ENCODE measurements at regions not wholly inside any gene's neighbourhood (a gene's known extent, or its start where the extent isn't known, plus 50 kb on each side); places are given as distances from the start of the nearest gene placed in this dataset.

DNA sequence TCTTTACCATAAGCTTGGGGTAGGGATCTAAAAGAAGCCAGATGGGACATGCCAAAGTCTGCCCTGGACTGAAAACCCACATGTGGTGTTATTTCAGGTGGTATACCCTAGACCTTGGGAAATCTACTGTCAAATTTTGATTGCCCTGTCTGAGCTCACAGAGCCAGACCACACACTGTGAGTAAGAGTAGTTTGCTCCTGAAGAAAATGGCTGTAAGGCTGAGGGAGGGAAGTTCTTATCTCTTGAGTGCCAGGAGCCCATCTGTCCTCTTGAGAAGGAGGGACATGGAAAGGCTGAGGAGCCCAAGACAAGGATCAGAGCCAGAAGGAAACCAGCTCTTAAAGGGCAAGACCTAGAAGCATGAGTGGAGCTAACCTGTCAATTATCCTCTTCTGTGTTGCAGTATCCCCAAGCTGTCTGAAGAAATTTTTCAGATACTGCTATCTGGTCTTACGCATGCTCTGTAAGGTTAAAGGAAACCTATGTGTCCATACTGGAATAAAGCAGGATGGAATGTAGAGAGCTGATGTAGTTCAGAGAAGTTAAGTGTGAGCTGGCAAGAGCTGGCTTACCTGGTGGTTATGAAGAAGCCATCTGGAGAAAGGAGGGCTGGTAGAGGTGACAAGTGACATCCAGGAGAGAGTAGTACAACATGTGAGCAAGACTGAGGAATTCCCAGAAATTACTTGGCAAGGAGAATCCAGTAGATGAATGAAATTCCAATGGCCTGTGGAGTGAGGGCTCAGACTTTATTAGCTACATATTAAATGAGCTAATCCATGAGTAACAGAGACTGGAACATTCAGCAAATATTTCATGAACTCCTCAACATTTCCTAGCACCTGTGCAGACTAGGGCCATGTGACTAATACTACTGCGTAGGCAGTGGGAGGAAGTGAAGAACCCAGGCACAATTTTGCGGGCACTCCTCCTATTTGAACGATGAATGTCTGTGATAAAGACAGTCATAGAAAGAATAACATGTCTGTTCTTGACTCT, 389.1 kb upstream of the KIF2A start:
- DNase-seq: no peak

DNA sequence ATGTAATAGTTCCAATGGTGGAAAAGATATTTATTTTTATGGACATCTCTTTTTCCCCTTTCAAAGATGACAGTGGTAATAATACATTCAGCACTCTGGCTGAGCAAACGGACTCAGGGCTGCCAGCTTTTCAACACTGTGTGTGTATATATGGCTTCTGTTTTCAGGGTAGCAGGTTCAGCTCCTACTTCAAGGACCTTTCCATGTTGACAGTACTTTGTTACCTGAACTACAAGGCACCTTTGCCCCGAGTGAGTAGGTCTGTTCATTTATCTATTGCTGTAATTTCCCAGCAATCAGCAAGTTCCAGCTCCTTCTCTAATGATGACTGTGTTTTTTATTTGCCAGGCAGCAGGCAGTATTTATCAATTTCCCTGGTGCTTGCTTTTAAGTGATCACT, 387.4 kb upstream of the KIF2A start:
- DNase-seq: no peak

DNA sequence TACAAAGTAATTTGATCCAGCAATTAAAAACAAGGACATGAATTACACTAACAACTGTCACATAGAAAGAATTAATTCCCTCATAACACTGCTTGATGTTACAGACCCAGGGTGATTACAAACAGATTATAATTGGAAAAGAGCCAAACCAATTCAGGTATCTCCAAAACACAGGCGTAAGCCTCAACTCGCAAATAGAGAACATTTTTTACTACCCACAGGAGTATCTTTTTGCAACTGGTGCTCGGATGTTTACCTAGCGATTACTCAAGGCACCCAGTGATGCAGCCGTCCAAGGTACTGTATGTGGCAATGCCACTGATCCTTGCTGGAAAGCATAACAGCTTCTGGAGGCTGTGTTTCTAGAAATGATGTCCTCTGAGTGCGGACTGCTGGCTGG, 386.1 kb upstream of the KIF2A start:
- no peak for DNase-seq

DNA sequence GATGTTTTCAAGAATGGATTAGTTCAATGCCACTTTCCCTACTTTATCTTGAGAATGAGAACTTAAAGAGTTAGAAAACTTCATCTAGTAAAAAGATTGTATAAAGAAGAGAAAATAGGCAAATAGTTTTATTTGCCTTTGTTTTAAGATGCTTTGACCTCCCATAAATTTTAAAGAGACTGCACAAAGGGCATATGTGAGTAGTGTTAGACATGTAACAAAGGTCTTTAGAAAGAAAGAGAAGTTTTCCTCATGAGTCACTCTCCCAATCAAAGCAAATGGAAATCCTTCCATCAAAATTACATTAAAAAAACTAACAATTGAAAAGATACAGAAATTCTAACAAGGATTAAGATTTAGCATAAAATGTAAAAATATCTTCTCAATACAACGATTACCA, 381.8 kb upstream of the KIF2A start:
- no peak for DNase-seq

DNA sequence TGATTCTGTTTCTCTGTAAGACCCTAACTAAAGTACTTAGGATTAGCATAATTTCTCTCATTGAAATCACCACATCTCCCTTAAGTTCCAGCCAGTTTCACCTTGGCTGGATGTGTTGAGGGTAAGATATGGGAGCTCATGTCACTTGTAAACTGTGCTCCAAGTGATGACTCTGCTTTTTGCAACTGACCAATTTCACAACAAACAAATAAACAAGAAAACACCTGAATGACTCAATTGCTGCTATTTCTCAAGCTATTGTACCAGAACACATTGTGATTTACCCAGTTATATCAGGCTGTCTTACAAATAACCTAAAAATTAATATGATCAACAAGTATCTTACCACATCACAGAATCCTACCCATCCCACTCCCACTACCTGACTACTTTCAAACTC, 379.1 kb upstream of the KIF2A start:
- DNase-seq: no peak

DNA sequence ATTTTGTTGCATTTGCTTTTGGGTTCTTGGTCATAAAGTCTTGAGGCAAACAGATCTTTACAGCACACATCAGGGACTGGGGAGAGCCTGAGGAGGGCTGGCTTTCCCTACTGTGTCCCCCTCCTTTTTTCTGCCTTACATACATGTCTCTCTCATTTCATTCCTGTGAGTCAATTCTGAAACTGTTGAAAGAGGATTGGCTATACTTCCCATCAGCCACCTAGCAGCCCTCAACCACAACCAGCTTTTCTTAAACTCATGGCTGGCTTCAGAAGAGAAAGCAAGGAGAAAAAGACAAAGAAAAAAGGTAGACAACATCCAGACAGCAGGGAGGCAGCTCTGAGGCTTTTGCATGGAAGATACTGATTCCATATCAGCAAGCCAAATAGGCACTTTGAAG, 374.8 kb upstream of the KIF2A start:
- no peak for DNase-seq

DNA sequence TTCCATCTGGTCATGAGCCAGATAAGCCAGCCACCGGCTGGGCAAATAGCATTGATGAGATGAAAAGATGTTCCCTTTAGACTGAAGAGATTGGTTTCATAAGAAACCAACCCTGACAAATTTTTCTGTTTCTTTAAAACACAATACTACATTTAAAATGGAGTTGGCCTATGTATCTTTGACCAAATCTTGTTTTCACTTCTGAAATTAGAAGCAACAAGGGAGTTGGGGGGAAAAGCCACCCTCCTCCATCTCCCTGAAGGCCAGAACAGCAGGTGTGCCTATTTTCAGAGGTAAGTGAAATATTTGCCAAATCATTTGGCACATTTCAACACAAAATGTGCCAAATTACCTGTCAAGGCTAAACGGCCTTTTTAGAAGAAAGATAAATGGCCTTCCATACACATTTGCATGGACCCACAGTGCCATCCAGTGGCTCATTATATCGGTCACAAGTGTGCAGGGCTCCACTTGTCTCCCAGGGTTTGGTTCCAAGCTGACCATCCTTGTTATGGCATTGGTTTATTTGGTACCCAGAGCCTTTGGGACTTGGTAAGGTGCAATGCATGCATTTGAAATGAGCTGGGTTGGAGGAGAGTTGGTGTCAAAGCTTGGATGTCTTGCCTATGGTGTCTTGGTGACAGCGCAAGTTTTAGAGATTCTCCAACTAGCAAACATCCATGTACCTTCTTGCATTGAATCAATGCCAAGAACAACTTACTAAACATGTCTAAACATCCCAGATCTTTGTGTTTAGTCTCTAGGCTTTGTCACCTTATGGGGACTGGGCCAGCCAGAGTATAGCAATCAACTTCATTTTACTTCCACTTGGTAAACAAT, 372.0 kb upstream of the KIF2A start:
- DNase-seq: peak; percentile 34 to 37

DNA sequence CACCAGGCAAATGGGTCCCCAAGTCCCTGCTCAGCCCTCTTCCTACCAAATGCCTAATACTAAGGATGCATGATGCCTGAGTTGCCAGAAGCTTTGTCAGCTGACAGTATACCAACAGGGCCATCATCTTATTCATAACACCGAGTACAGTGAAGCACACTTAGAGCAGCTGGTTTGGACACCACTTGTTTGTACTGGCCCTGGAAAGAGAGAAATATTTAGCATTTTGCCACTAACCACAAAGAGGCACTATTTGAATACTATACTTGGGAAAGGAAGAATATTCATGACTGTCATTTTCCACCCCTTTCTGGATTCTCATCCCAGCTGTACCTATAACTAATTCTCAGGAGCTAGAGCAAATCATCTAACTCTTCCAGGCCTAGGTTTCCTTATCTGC, 364.4 kb upstream of the KIF2A start:
- no peak for DNase-seq

DNA sequence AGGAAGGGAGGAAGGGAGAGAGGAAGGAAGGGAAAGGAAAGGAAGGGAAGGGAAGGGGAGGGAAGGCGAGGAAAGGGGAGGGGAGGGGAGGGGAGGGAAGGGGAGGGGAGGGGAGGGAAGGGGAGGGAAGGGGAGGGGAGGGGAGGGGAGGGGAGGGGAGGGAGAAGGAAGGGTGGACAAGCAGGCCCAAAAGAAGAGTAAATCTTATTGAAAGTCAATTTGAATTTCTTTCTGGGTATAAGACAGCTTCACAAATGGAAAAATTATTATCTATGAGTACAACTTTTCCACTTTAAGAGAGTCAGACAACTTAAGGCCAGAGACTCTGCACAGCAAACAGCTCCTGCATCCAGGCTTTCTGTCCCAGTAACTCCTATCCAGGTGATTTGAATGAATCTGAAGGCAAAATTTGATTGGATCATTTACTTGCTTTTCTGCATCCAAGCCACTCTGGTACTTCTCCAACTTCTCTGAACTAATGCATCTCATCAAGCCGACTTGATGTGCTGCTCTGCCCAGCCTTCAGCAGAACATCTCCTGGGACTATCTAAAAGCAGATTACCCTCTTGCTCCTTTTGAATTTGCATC, 363.4 kb upstream of the KIF2A start:
- DNase-seq: no peak

DNA sequence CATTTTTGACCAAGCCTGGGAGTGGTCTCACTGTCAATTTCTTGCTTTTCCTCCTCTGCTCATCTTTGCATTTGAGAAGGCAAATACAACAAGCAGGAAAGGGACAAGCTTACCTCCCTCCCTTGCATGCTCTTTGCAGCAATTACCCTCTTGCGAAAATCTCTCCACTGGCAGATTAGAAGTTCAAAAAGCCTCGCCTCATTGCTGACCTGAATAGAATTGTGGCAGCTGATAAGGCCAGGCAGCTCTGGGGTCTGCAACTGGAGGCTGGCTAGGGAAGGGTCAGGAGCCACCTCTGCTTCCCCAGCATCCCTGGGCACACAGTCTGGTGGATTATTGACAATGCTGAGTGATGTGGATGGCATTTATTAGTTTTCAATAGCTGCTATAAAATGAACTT, 362.3 kb upstream of the KIF2A start:
- DNase-seq: no peak

DNA sequence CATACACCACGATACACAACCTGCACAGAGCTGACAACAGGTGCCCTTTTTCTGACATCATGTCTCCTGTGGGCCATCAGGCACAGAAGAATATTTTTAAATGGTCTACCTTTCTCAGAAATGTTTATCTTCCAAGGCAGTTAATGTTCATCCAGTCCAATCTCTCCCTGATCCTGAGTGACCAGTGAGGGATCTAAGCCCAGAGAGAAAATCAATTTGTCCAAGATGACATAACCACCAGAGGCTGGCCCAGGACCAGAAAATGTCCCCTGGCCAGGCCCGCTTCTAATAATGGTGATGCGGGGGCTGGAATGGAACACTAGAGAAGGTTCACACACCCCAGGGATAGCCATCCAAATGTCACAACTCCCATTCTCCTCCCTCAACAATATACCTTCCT, 357.9 kb upstream of the KIF2A start:
- no peak for DNase-seq

DNA sequence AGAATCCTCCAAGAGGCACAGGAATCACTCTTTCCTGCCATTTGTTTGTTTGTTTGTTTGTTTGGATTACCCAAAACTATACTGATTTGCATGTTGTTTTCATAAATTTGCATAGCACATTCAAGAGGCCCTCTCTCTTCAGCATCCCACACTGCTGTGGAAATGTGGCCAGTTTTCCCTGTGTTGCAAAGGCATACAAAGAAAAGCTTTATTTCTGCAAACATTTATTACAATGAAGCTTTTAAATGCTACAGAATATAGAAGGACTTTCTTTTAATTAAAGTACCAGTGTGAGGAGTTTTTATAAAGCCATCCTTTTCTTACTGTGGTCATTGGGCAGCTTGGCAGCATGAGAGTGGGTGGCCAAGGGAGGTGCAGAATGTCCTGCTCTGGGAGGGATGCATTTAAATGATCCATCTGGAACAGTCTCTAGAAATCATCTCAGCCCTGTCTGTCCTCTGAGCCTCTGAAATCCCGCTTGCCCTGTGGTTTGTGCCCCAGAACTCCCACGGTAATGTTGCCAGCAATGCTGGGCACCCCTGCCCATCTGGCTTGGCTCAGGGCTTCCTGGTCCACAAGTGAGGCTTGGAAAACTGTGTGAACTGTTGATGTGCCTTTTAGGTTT, 356.8 kb upstream of the KIF2A start:
- DNase-seq: peak; percentile 54 to 73

DNA sequence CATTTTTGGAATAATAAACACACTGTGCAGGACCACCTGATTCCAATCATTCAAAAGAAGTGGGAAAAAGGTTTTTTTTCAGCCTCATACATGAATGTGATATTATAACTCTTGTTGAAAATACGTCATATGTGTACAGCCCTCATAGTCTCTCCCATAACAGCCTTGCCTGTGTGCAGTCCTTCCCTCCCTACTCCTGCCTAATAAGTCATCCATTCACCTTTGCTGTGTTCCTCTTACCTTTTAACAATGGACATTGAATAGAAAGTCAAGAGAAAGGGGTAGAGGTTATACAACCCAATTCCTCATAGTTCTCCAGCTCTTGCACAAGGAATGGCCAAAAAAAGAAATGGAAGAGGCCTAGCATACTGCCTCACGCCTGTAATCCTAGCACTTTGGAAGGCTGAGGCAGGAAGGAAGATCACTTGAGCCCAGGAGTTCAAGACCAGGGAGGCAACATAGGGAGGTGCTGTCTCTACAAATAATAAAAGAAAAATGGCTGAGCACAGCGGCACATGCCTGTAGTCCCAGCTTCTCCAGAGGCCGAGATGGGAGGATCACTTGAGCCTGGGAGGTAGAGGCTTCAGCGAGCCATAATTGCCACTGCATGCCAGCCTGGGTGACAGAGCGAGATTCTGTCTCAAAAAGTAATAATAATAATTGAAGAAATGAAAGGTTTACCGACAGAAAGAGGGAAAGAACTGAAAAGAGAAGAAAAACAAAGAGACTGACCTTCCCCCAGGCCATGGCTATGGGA, 356.1 kb upstream of the KIF2A start:
- no peak for DNase-seq

DNA sequence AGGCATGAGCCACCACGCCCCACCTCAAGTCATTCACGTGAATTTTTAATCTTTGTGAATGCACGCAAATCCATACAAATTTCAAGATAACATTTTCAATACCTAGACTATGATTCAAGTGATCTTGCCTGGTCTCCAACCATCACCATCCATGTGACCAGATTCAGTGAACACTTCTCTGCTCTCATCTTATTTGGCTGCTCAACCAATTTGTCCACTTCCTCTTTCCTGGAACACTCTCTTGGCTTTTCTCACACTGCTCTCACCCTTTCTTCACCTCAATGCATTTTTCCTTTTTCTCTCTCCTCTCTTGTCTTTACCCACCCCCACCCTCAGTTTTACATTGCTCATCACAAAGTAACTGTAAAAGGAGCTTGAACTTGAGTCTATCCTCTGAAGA, 354.7 kb upstream of the KIF2A start:
- DNase-seq: no peak

DNA sequence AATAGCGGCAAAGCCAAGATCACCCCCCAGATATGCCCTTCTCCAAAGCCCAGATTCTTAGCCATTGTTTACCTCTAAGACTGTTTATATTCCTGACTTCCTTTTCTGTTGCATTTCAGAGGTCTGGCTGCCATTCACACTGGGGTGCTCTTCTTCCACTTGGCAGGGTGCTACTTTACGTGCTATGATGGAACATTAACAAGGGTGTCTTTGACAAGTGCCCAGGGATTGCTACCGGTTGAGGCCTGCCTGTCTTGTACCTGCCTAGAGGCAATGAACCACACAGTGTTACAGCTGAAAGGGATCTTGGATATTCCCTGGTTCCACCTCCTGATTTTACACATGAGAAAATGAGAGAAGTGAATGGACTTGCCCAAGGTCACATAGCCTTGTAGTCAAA, 352.1 kb upstream of the KIF2A start:
- DNase-seq: no peak

DNA sequence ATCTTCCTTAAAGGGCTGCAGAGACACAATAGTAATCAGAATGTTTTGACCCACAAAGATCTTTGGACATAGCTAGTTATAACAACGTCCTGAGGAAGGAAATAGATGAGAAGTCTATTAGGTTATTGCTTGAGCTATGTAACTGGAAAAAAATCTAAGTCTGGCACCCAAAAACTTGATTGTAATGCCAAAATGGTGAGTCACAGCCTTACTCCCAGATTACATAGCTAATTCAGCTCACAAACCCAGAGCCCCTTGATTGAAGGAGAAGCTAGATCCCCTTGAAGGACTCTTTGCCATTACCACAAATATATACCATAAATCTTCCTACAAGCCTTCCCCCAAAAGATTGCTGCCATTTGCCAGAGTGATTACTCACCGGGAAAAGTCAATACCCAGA, 341.8 kb upstream of the KIF2A start:
- DNase-seq: no peak

DNA sequence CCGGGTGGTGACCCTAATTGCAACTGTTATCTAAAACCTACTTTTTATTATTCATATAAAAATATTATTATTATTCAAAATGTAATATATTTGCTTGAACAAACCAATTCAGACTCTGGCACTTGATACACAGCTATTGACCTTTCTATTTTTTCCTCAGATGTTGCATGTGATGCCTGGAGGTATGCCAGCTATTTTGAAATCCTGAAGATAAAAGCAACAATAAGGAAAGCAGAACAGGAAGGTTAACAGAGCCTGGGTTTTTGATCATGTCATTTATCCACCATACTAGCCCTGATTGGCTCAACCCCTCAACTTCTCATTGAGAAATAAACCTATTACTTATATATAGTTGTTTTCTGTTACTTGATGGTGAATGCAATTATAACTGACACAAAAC, 340.9 kb upstream of the KIF2A start:
- no peak for DNase-seq

DNA sequence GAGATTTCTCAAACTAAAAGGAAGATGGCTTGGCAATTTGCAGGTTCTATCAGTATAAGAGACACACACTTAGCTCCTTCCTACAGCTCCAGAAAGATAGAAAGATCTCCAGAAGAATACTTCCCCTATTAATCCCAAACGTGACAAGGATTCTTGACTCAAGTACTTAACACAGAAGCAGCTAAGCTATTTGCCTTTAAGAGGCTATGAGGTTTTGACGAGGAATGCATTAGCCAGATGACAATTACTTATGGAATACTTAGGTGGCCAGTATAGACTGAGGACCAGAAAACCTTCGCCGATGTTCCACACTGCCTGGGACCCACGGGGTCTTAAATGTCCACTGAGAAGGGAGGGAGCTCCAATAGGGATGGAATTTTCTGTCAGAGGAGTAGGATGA, 340.5 kb upstream of the KIF2A start:
- no peak for DNase-seq

DNA sequence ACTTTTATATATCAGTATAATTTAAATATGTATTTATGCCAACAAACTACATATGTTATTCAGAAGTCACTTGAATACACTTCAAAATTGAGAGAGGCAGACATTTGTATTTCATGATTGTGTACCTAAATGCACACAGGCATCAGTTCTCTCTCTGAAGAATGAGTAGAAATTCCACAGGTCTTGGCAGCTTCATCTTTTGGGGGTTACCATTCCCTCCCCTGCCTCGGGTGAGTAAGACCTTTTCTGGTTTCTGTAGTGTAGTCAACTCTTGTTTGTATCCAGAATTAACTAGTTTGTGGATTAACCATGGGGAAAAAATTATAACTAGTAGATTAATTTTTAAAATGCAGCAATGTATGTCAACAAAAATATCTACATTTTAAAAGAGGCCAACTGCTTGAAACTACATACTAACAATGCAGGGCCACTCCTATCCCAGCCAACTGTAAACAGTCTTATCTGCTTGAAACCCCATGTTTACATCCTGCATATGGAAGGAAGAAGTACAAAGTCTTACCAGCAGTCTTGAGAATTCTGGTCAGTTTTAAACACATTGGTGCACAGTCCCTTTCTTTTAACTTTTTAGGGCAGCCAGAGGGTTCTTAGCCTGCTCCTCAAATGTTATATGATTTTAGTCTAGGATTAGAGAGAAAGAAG, 339.6 kb upstream of the KIF2A start:
- DNase-seq: no peak

DNA sequence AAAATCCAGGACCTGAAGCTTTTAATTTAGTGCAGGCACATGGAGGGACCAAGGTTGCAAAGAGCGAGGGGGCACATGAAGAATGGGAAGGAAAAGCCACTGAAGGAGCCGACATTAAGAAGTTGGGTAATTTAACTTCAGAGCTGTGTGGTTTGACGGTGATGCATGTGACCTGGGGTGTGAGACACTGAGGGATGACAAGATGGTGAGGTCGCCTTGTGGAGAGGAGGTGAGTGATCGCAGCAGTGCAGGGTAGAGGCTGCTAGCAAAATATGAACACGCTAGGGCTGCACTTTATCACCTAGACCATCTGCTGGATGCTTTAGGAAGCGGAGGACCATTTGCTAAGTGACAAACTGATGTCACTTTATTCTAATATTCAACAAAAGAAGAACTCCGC, 339.0 kb upstream of the KIF2A start:
- DNase-seq: no peak

DNA sequence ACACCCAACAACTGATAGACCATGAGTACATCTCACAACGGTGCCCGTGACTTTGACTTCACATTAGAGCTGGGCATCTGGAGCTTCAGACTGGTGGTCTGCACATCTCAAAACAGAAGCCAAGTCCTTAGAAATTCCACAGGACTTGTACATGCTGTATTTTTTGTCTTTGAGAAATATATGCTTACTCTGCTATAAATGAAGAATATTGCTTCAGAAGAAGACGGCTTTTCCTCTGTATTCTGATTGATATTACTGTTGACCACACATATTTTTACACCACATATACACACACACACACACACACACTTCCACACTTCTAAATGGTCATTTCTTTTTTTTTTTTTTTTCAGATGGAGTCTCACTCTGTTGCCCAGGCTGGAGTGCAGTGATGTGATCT, 338.3 kb upstream of the KIF2A start:
- no peak for DNase-seq

DNA sequence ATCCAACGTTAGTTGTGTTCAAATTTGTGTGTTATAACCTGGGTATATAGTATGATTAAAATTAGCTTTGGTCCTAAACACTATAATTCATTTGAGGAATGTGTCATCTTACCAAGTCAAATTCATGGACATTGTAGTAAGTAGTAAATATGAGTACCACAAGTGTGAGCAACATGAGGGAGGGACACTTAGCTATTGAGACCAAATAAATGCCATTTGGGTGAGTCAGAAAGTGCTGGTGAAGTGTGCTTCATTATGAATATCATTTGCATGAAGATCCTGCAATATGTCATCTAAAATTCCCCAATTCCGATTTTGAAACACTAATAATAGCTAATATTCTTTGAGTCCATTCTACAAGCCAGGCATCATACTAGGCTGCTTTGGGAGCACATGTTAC, 336.7 kb upstream of the KIF2A start:
- no peak for DNase-seq

Data from hippocampal formation (tissue), 2 donors.